GM23338 (cell line): ENCODE measurements at regions not wholly inside any gene's neighbourhood (a gene's known extent, or its start where the extent isn't known, plus 50 kb on each side); places are given as distances from the start of the nearest gene placed in this dataset.

Source experiments
- ATAC-seq: fragments of 200-7000 bp; cut with Tn5 transposase; 3 replicates; pipeline ENCODE4 v1.9.1; 2020
- DNase-seq: peaks from one replicate; pipeline ENCODE4 v3.0.0-alpha.2; 2015; ENCODE audit warnings: low spot score
- H2AFZ ChIP-seq: fragments of 200-600 bp; sonication (generic); 2 replicates; pipeline ENCODE4 v1.8.0; 2016; ENCODE audit warnings: antibody characterized with exemption, mild to moderate bottlenecking, moderate library complexity
- H3F3A ChIP-seq: fragments of 200-600 bp; sonication (generic); replicated peaks from 2 replicates; pipeline ENCODE4 v1.8.0; 2017; ENCODE audit warnings: antibody characterized with exemption, mixed run types, low read depth
- H3K27ac ChIP-seq: fragments of 200-600 bp; sonication (generic); 2 replicates; pipeline ENCODE4 v1.6.1; 2016; ENCODE audit warnings: low read depth
- H3K27me3 ChIP-seq: fragments of 200-600 bp; sonication (generic); 2 replicates; pipeline ENCODE4 v1.8.0; 2016; ENCODE audit warnings: mild to moderate bottlenecking, mixed run types, moderate library complexity; ENCODE audit not compliant: insufficient read depth
- H3K36me3 ChIP-seq: fragments of 200-600 bp; sonication (generic); 2 replicates; pipeline ENCODE4 v1.8.0; 2016; ENCODE audit warnings: mild to moderate bottlenecking; ENCODE audit not compliant: insufficient read depth
- H3K4me1 ChIP-seq: fragments of 200-600 bp; sonication (generic); 2 replicates; pipeline ENCODE4 v1.8.0; 2016; ENCODE audit warnings: mild to moderate bottlenecking, moderate library complexity; ENCODE audit not compliant: insufficient read depth
- H3K4me2 ChIP-seq: fragments of 200-600 bp; sonication (generic); 2 replicates; pipeline ENCODE4 v1.7.1; 2017; ENCODE audit warnings: mixed run types
- H3K4me3 ChIP-seq: fragments of 200-600 bp; sonication (generic); 2 replicates; pipeline ENCODE4 v1.6.1; 2016; ENCODE audit warnings: mixed run types
- H3K79me2 ChIP-seq: fragments of 200-600 bp; sonication (generic); replicated peaks from 2 replicates; pipeline ENCODE4 v1.8.0; 2017; ENCODE audit warnings: mild to moderate bottlenecking; ENCODE audit not compliant: insufficient read depth
- H3K9me2 ChIP-seq: fragments of 200-600 bp; sonication (generic); 2 replicates; pipeline ENCODE4 v1.8.0; 2017; ENCODE audit not compliant: insufficient read depth
- H4K20me1 ChIP-seq: fragments of 200-600 bp; sonication (generic); replicated peaks from 2 replicates; pipeline ENCODE4 v1.8.0; 2017; ENCODE audit warnings: mild to moderate bottlenecking; ENCODE audit not compliant: insufficient read depth
- H3K27ac Mint-ChIP-seq: 2 replicates; pipeline ENCODE4 v1.8.0; 2020; ENCODE audit warnings: inconsistent platforms, mild to moderate bottlenecking, moderate library complexity, mixed read lengths
- H3K27me3 Mint-ChIP-seq: 3 replicates; pipeline ENCODE4 v1.8.0; 2022; ENCODE audit warnings: low read depth, mild to moderate bottlenecking, moderate library complexity, mixed read lengths, inconsistent platforms; ENCODE audit not compliant: insufficient read depth, poor library complexity
- H3K36me3 Mint-ChIP-seq: 3 replicates; pipeline ENCODE4 v1.8.0; 2021; ENCODE audit warnings: low read depth, mild to moderate bottlenecking, inconsistent platforms, moderate library complexity, mixed read lengths
- H3K4me1 Mint-ChIP-seq: 3 replicates; pipeline ENCODE4 v1.8.0; 2020; ENCODE audit warnings: mild to moderate bottlenecking, inconsistent platforms, mixed read lengths
- H3K4me3 Mint-ChIP-seq: 3 replicates; pipeline ENCODE4 v1.8.0; 2021; ENCODE audit warnings: moderate library complexity, mild to moderate bottlenecking, inconsistent platforms, mixed read lengths
- H3K9me3 Mint-ChIP-seq: 3 replicates; pipeline ENCODE4 v1.8.0; 2020; ENCODE audit warnings: moderate library complexity, mild to moderate bottlenecking, inconsistent platforms, mixed read lengths
- CREB1 ChIP-seq: fragments of 250-450 bp; sonication (Bioruptor Pico); IDR thresholded peaks from 2 replicates; pipeline ENCODE4 v1.5.0; 2020; ENCODE audit warnings: low read depth, mild to moderate bottlenecking, moderate library complexity
- CTCF ChIP-seq, 2 experiments: fragments of 200-600 bp in 1 of 2; sonication (generic) in 1 of 2; conservative IDR thresholded peaks; 2 replicates each; pipeline versions ENCODE4 v1.5.1 to v1.6.1; 2016 to 2017; ENCODE audit warnings: antibody characterized with exemption in 2 of 2, low read depth in 2 of 2, mild to moderate bottlenecking in 2 of 2, moderate library complexity in 1 of 2
- REST ChIP-seq: IDR thresholded peaks from one replicate; pipeline ENCODE4 v1.6.1; 2018; ENCODE audit warnings: antibody characterized with exemption; ENCODE audit not compliant: unreplicated experiment
- ZNF331 ChIP-seq: fragments of 250-450 bp; sonication (Bioruptor Pico); IDR thresholded peaks from 2 replicates; pipeline ENCODE4 v1.5.0; 2020; ENCODE audit warnings: low read depth, mild to moderate bottlenecking, moderate library complexity

- Histone ChIP-seq H3K4me3 (no peak overlapping the region), H4K20me1 (no peaks in the 10 kb centered on the region), H3K79me2 (no peaks in the 10 kb centered on the region), H3K36me3 (no peaks in the 10 kb centered on the region), H3K27ac (no peak overlapping the region), H3K9me2 (no peaks in the 10 kb centered on the region), H3K4me1 (peaks cover 8% of the 10 kb centered on the region), H3K4me2 (no peak overlapping the region), H3F3A (no peaks in the 10 kb centered on the region), H2AFZ (no peak overlapping the region), H3K27me3 (no peaks in the 10 kb centered on the region)
- Mint-ChIP-seq H3K4me1 (peaks cover 18% of the 10 kb centered on the region), H3K36me3 (no peaks in the 10 kb centered on the region), H3K4me3 (no peak overlapping the region), H3K9me3 (no peaks in the 10 kb centered on the region), H3K27ac (no peak overlapping the region), H3K27me3 (no peaks in the 10 kb centered on the region)
- ATAC-seq (no peak), DNase-seq (no peak)
- TF ChIP-seq CTCF (conservative IDR thresholded peaks at IDR 0.05; ENCODE audit: low read depth in 2 of 2): no peak
- TF ChIP-seq REST: no peak
These were observed 86.0 kb upstream of the LRIG1 start for GRCh38 chr3:66586853-66587252.

- H3K4me1 Mint-ChIP-seq: peaks cover 33% of the 10 kb centered on the region
- H3K36me3 Mint-ChIP-seq: no peaks in the 10 kb centered on the region
- H3K9me3 Mint-ChIP-seq: no peaks in the 10 kb centered on the region
- peaks cover 2% of the 10 kb centered on the region for H3K27me3 Mint-ChIP-seq
- no peaks in the 10 kb centered on the region for H4K20me1 ChIP-seq
- no peaks in the 10 kb centered on the region for H3K36me3 ChIP-seq
- no peaks in the 10 kb centered on the region for H3K27me3 ChIP-seq
- H3K9me2 ChIP-seq: no peaks in the 10 kb centered on the region
- H3K4me3 ChIP-seq: no peak overlapping the region
- peaks cover 20% of the 10 kb centered on the region for H3K4me1 ChIP-seq
- H2AFZ ChIP-seq: no peak overlapping the region
- H3K27ac ChIP-seq: no peak overlapping the region
- no peak for TF ChIP-seq ZNF331 (CRISPR knock-in tag)
- TF ChIP-seq CREB1 (CRISPR knock-in tag): no peak
- DNase-seq (no peak), ATAC-seq (no peak)
- H3K4me2 ChIP-seq: no peak overlapping the region
- H3K79me2 ChIP-seq: no peaks in the 10 kb centered on the region
- no peaks in the 10 kb centered on the region for H3F3A ChIP-seq
- H3K4me3 Mint-ChIP-seq: no peak overlapping the region
- no peak overlapping the region for H3K27ac Mint-ChIP-seq
These were observed 87.6 kb upstream of the LRIG1 start for GRCh38 chr3:66588340-66588847.
